A673 (cell line): ENCODE measurements at regions not wholly inside any gene's neighbourhood (a gene's known extent, or its start where the extent isn't known, plus 50 kb on each side); places are given as distances from the start of the nearest gene placed in this dataset.

Experiments
- BruUV-seq: library from RNA; stranded (reverse); fragments of 400-500 nt; replicated peaks from 2 replicates; lab custom pipeline; 2021; lab: Mats Ljungman, UMichigan
- CTCF ChIA-PET: fragments of 300-600 bp; sonication (Branson Sonifier 250); formaldehyde crosslinking; loops from one replicate; lab custom pipeline; 2022; ENCODE audit warnings: antibody characterized with exemption; lab: Charles Lee
- POLR2A ChIA-PET: fragments of 300-600 bp; sonication (Branson Sonifier 250); formaldehyde crosslinking; loops from one replicate; lab custom pipeline; 2022; ENCODE audit warnings: antibody characterized with exemption; ENCODE audit not compliant: low non-redundant PET; lab: Charles Lee
- DNase-seq: peaks from one replicate; pipeline ENCODE4 v3.0.0-alpha.2; 2015; ENCODE audit warnings: low spot score
- H3K27ac ChIP-seq: fragments of 200-600 bp; sonication (generic); 2 replicates; pipeline ENCODE4 v1.5.1; 2016; ENCODE audit warnings: mixed run types, low read depth, mild to moderate bottlenecking, mixed read lengths, antibody characterized with exemption, low read length; ENCODE audit not compliant: poor library complexity, severe bottlenecking
- H3K27me3 ChIP-seq: fragments of 200-600 bp; sonication (generic); replicated peaks from 2 replicates; pipeline ENCODE4 v1.6.1; 2017; ENCODE audit warnings: mixed run types, low read depth, mild to moderate bottlenecking, mixed read lengths, antibody characterized with exemption, low read length; ENCODE audit not compliant: insufficient read depth, poor library complexity
- H3K36me3 ChIP-seq: fragments of 200-600 bp; sonication (generic); 2 replicates; pipeline ENCODE4 v1.6.1; 2016; ENCODE audit warnings: mixed run types, mild to moderate bottlenecking, mixed read lengths, antibody characterized with exemption, low read length; ENCODE audit not compliant: insufficient read depth, poor library complexity, severe bottlenecking
- H3K4me1 ChIP-seq: fragments of 200-600 bp; sonication (generic); 2 replicates; pipeline ENCODE4 v1.6.1; 2017; ENCODE audit warnings: mixed run types, mild to moderate bottlenecking, mixed read lengths, antibody characterized with exemption, low read length; ENCODE audit not compliant: insufficient read depth, poor library complexity, severe bottlenecking
- H3K4me3 ChIP-seq: fragments of 200-600 bp; sonication (generic); 2 replicates; pipeline ENCODE4 v1.5.1; 2016; ENCODE audit warnings: low read depth, mixed run types, mild to moderate bottlenecking, mixed read lengths, low read length; ENCODE audit not compliant: poor library complexity, severe bottlenecking
- H3K9me3 ChIP-seq: fragments of 200-600 bp; sonication (generic); 2 replicates; pipeline ENCODE4 v1.6.1; 2016; ENCODE audit warnings: mixed run types, low read depth, mild to moderate bottlenecking, mixed read lengths, antibody characterized with exemption, low read length; ENCODE audit not compliant: poor library complexity, severe bottlenecking
- CTCF ChIP-seq: fragments of 300-800, 200-600 bp; sonication (generic); conservative IDR thresholded peaks from 2 replicates; pipeline ENCODE4 v1.5.1; 2017; ENCODE audit warnings: low read depth, mild to moderate bottlenecking, antibody characterized with exemption, low read length, moderate library complexity, mixed read lengths
- EZH2 ChIP-seq: fragments of 200-600 bp; sonication (generic); IDR thresholded peaks from 2 replicates; pipeline ENCODE4 v1.6.1; 2017; ENCODE audit warnings: borderline replicate concordance, low read depth, mild to moderate bottlenecking, mixed read lengths, antibody characterized with exemption, low read length; ENCODE audit not compliant: poor library complexity, severe bottlenecking
- intact Hi-C: fragments of 100-400 bp; cut with micrococcal nuclease; formaldehyde crosslinking; loops from one replicate; pipeline ENCODE4 v1.10.0; 2022; ENCODE audit not compliant: unreplicated experiment

GRCh38 chr20:39358052-39358451 is 395.9 kb downstream of the DHX35 start:
- CTCF ChIA-PET = no interaction called here
- TF ChIP-seq CTCF = no peak
- TF ChIP-seq EZH2 = no peak
- no TSS peak for BruUV-seq
- Histone ChIP-seq H3K9me3 (no peaks in the 10 kb centered on the region), H3K4me1 (no peaks in the 10 kb centered on the region), H3K36me3 (no peaks in the 10 kb centered on the region), H3K27ac (no peak overlapping the region), H3K4me3 (no peak overlapping the region), H3K27me3 (peaks cover 6% of the 10 kb centered on the region)
- intact Hi-C loops = no loop called here
- POLR2A ChIA-PET = no interaction called here
- no peak for DNase-seq

GRCh38 chr20:39356908-39357307 is 394.8 kb downstream of the DHX35 start:
- no peak for TF ChIP-seq EZH2
- TF ChIP-seq CTCF = no peak
- intact Hi-C loops = no loop called here
- Histone ChIP-seq H3K27ac (no peak overlapping the region), H3K27me3 (peaks cover 12% of the 10 kb centered on the region), H3K36me3 (no peaks in the 10 kb centered on the region), H3K4me1 (no peaks in the 10 kb centered on the region), H3K4me3 (no peak overlapping the region), H3K9me3 (no peaks in the 10 kb centered on the region)
- ChIA-PET POLR2A (no interaction called here), CTCF (no interaction called here)
- no peak for DNase-seq
- BruUV-seq = no TSS peak

GRCh38 chr20:39349240-39349639 is 387.1 kb downstream of the DHX35 start:
- no peaks in the 10 kb centered on the region for H3K36me3 ChIP-seq
- TF ChIP-seq CTCF (no peak), EZH2 (no peak)
- H3K27me3 ChIP-seq = peaks cover 6% of the 10 kb centered on the region
- CTCF ChIA-PET = no interaction called here
- no TSS peak for BruUV-seq
- H3K4me3 ChIP-seq = no peak overlapping the region
- intact Hi-C loops = no loop called here
- DNase-seq = no peak
- POLR2A ChIA-PET = no interaction called here
- no peaks in the 10 kb centered on the region for H3K4me1 ChIP-seq
- H3K9me3 ChIP-seq = peaks cover 19% of the 10 kb centered on the region
- no peak overlapping the region for H3K27ac ChIP-seq
